ENCODE measurements at regions not wholly inside any gene's neighbourhood (a gene's known extent, or its start where the extent isn't known, plus 50 kb on each side); places are given as distances from the start of the nearest gene placed in this dataset.
"Not testable (repeated sequence)": the region's sequence is repeated elsewhere in the genome, so short reads cannot be mapped to it uniquely, and the experiment has no call there.

GRCh38 chr15:77875066-77875721 lies 202.3 kb downstream of the TBC1D2B start:
- not testable (repeated sequence) for TF ChIP-seq POLR2A (IDR thresholded peaks at IDR 0.05; ENCODE audit: low read length); GATA1 (IDR thresholded peaks at IDR 0.05; ENCODE audit: low read depth, low read length)
